HG02610 (cell line): ENCODE measurements at regions not wholly inside any gene's neighbourhood (a gene's known extent, or its start where the extent isn't known, plus 50 kb on each side); places are given as distances from the start of the nearest gene placed in this dataset.

Source experiments
- ATAC-seq: cut with Tn5 transposase; IDR thresholded peaks from one replicate; pipeline ENCODE4 v1.9.1; 2021; ENCODE audit warnings: mild to moderate bottlenecking, moderate library complexity; ENCODE audit not compliant: unreplicated experiment

- no peak for ATAC-seq
These were observed 408.5 kb upstream of the SUCLG2 start for GRCh38 chr3:68062926-68063325.

- ATAC-seq, result no peak
These were observed 406.5 kb upstream of the SUCLG2 start for GRCh38 chr3:68060910-68061309.

GRCh38 chr3:68060191-68060590 is 405.8 kb upstream of the SUCLG2 start:
- no peak for ATAC-seq

GRCh38 chr3:68059628-68060152 is 405.3 kb upstream of the SUCLG2 start:
- ATAC-seq, result no peak

- no peak for ATAC-seq
These were observed 403.4 kb upstream of the SUCLG2 start for GRCh38 chr3:68057637-68058320.

- no peak for ATAC-seq
These were observed 402.1 kb upstream of the SUCLG2 start for GRCh38 chr3:68056556-68056955.

- ATAC-seq, result no peak
These were observed 400.8 kb upstream of the SUCLG2 start for GRCh38 chr3:68055215-68055614.

- no peak for ATAC-seq
These were observed 395.4 kb upstream of the SUCLG2 start for GRCh38 chr3:68049776-68050175.

- no peak for ATAC-seq
These were observed 391.6 kb upstream of the SUCLG2 start for GRCh38 chr3:68045976-68046375.

- no peak for ATAC-seq
These were observed 379.5 kb upstream of the SUCLG2 start for GRCh38 chr3:68033867-68034266.

- no peak for ATAC-seq
These were observed 377.8 kb upstream of the SUCLG2 start for GRCh38 chr3:68032209-68032608.

- no peak for ATAC-seq
These were observed 370.8 kb upstream of the SUCLG2 start for GRCh38 chr3:68025189-68025588.

GRCh38 chr3:68019876-68020275 is 365.5 kb upstream of the SUCLG2 start:
- ATAC-seq, result no peak

GRCh38 chr3:68018275-68018674 is 363.9 kb upstream of the SUCLG2 start:
- ATAC-seq, result no peak

- no peak for ATAC-seq
These were observed 362.7 kb upstream of the SUCLG2 start for GRCh38 chr3:68017069-68017468.

- no peak for ATAC-seq
These were observed 355.5 kb upstream of the SUCLG2 start for GRCh38 chr3:68009900-68010299.

GRCh38 chr3:68007621-68008226 is 353.3 kb upstream of the SUCLG2 start:
- no peak for ATAC-seq

- ATAC-seq, result no peak
These were observed 352.2 kb upstream of the SUCLG2 start for GRCh38 chr3:68006646-68007045.

GRCh38 chr3:68004091-68004490 is 349.7 kb upstream of the SUCLG2 start:
- no peak for ATAC-seq

- no peak for ATAC-seq
These were observed 343.9 kb upstream of the SUCLG2 start for GRCh38 chr3:67998281-67998680.

- ATAC-seq, result no peak
These were observed 340.8 kb upstream of the SUCLG2 start for GRCh38 chr3:67995206-67995605.

GRCh38 chr3:67986706-67987105 is 332.3 kb upstream of the SUCLG2 start:
- no peak for ATAC-seq

- ATAC-seq, result no peak
These were observed 328.8 kb upstream of the SUCLG2 start for GRCh38 chr3:67983166-67983565.
